ENCODE measurements at regions not wholly inside any gene's neighbourhood (a gene's known extent, or its start where the extent isn't known, plus 50 kb on each side); places are given as distances from the start of the nearest gene placed in this dataset.

GRCh38 chr2:194465641-194466040, 1191.4 kb upstream of the SLC39A10 start:
- TF ChIP-seq CTCF (IDR thresholded peaks at IDR 0.05; ENCODE audit: insufficient read depth, low read depth, low read length): no peak
- no peak for TF ChIP-seq EZH2 (IDR thresholded peaks at IDR 0.05; ENCODE audit: insufficient read depth, low read length)
